RWPE2 (cell line): ENCODE measurements at regions not wholly inside any gene's neighbourhood (a gene's known extent, or its start where the extent isn't known, plus 50 kb on each side); places are given as distances from the start of the nearest gene placed in this dataset.

Experiments
- ATAC-seq: fragments of 200-7000 bp; cut with Tn5 transposase; 3 replicates; pipeline ENCODE4 v1.9.1; 2021; ENCODE audit warnings: low read depth
- DNase-seq: peaks from one replicate; pipeline ENCODE4 v3.0.0-alpha.2; 2020; ENCODE audit warnings: low spot score
- H3K27ac ChIP-seq: fragments of 450-650 bp; 2 replicates; pipeline ENCODE4 v1.5.1; 2017; ENCODE audit warnings: mild to moderate bottlenecking; ENCODE audit not compliant: poor library complexity, severe bottlenecking
- H3K27me3 ChIP-seq: fragments of 250-450 bp; sonication (Bioruptor Pico); 2 replicates; pipeline ENCODE4 v1.5.1; 2021; ENCODE audit warnings: mild to moderate bottlenecking, moderate library complexity; ENCODE audit not compliant: insufficient read depth, poor library complexity, severe bottlenecking
- H3K36me3 ChIP-seq: fragments of 250-450 bp; sonication (Bioruptor Pico); 2 replicates; pipeline ENCODE4 v1.5.1; 2020; ENCODE audit warnings: low read depth, mild to moderate bottlenecking, moderate library complexity
- H3K4me1 ChIP-seq: fragments of 250-450 bp; sonication (Bioruptor Pico); 2 replicates; pipeline ENCODE4 v1.5.1; 2021; ENCODE audit warnings: mild to moderate bottlenecking, moderate library complexity; ENCODE audit not compliant: insufficient read depth, poor library complexity, severe bottlenecking
- H3K4me3 ChIP-seq: fragments of 250-450 bp; sonication (Bioruptor Pico); 2 replicates; pipeline ENCODE4 v1.5.1; 2021; ENCODE audit warnings: mild to moderate bottlenecking, moderate library complexity; ENCODE audit not compliant: severe bottlenecking
- H3K9me3 ChIP-seq: fragments of 250-450 bp; sonication (Bioruptor Pico); 2 replicates; pipeline ENCODE4 v1.5.1; 2021; ENCODE audit warnings: mild to moderate bottlenecking, moderate library complexity; ENCODE audit not compliant: severe bottlenecking
- CTCF ChIP-seq: fragments of 450-650 bp; IDR thresholded peaks from one replicate; pipeline ENCODE4 v1.5.1; 2017; ENCODE audit warnings: mild to moderate bottlenecking, moderate library complexity; ENCODE audit not compliant: poor library complexity, severe bottlenecking

GRCh38 chr12:107529991-107530390 lies 155.6 kb upstream of the PWP1 start:
- no peaks in the 10 kb centered on the region for H3K27me3 ChIP-seq
- H3K36me3 ChIP-seq, result no peaks in the 10 kb centered on the region
- ATAC-seq (no peak), DNase-seq (no peak)
- TF ChIP-seq CTCF, result no peak
- H3K9me3 ChIP-seq, result no peaks in the 10 kb centered on the region
- H3K4me3 ChIP-seq, result no peak overlapping the region
- no peaks in the 10 kb centered on the region for H3K4me1 ChIP-seq
- no peak overlapping the region for H3K27ac ChIP-seq

- Histone ChIP-seq H3K27me3 (no peaks in the 10 kb centered on the region), H3K4me1 (no peaks in the 10 kb centered on the region), H3K4me3 (no peak overlapping the region), H3K27ac (no peak overlapping the region), H3K9me3 (no peaks in the 10 kb centered on the region), H3K36me3 (no peaks in the 10 kb centered on the region)
- DNase-seq, result no peak
- TF ChIP-seq CTCF, result no peak
- no peak for ATAC-seq
Measured at GRCh38 chr12:107530701-107531100, 154.9 kb upstream of the PWP1 start.

GRCh38 chr12:107533218-107533617 lies 152.4 kb upstream of the PWP1 start:
- no peak overlapping the region for H3K4me3 ChIP-seq
- no peaks in the 10 kb centered on the region for H3K27me3 ChIP-seq
- DNase-seq (no peak), ATAC-seq (no peak)
- no peaks in the 10 kb centered on the region for H3K36me3 ChIP-seq
- no peak for TF ChIP-seq CTCF
- H3K4me1 ChIP-seq, result no peaks in the 10 kb centered on the region
- no peaks in the 10 kb centered on the region for H3K9me3 ChIP-seq
- no peak overlapping the region for H3K27ac ChIP-seq

- Histone ChIP-seq H3K4me1 (no peaks in the 10 kb centered on the region), H3K9me3 (no peaks in the 10 kb centered on the region), H3K36me3 (no peaks in the 10 kb centered on the region), H3K27me3 (no peaks in the 10 kb centered on the region), H3K4me3 (no peak overlapping the region), H3K27ac (no peak overlapping the region)
- ATAC-seq (no peak), DNase-seq (no peak)
- TF ChIP-seq CTCF, result no peak
Measured at GRCh38 chr12:107536613-107537012, 149.0 kb upstream of the PWP1 start.

- H3K9me3 ChIP-seq, result no peaks in the 10 kb centered on the region
- H3K4me3 ChIP-seq, result no peak overlapping the region
- no peak for DNase-seq
- no peak overlapping the region for H3K27ac ChIP-seq
- TF ChIP-seq CTCF, result no peak
- ATAC-seq, result no peak
- no peaks in the 10 kb centered on the region for H3K27me3 ChIP-seq
- H3K4me1 ChIP-seq, result no peaks in the 10 kb centered on the region
- no peaks in the 10 kb centered on the region for H3K36me3 ChIP-seq
Measured at GRCh38 chr12:107537464-107538119, 148.0 kb upstream of the PWP1 start.
